ENCODE measurements at regions not wholly inside any gene's neighbourhood (a gene's known extent, or its start where the extent isn't known, plus 50 kb on each side); places are given as distances from the start of the nearest gene placed in this dataset.

GRCh38 chr14:71290960-71291466 is 383.8 kb downstream of the PCNX1 start:
- no peak for TF ChIP-seq CTCF (IDR thresholded peaks at IDR 0.05)
- TF ChIP-seq POLR2A (IDR thresholded peaks at IDR 0.05): no peak
